Keratinocyte (primary cell): ENCODE measurements at regions not wholly inside any gene's neighbourhood (a gene's known extent, or its start where the extent isn't known, plus 50 kb on each side); places are given as distances from the start of the nearest gene placed in this dataset.

Experiments used
- DNase-seq: peaks from one replicate; pipeline ENCODE4 v3.0.0-alpha.2; 2011; ENCODE audit warnings: low read depth, missing footprints, low spot score
- FAIRE-seq: peaks from 2 replicates; lab custom pipeline; 2011; peaks lifted over from hg19 to GRCh38; lab: Jason Lieb, UNC
- H2AFZ ChIP-seq: 2 replicates; pipeline ENCODE4 v1.6.0; 2012; ENCODE audit warnings: low read length, control low read depth, inconsistent platforms; ENCODE audit not compliant: control insufficient read depth
- H3K27ac ChIP-seq: 2 replicates; pipeline ENCODE4 v1.5.1; 2011; ENCODE audit warnings: low read length; ENCODE audit not compliant: control insufficient read depth, insufficient read depth
- H3K27me3 ChIP-seq: 3 replicates; pipeline ENCODE4 v1.6.0; 2011; ENCODE audit warnings: low read length; ENCODE audit not compliant: control insufficient read depth, insufficient read depth; ENCODE audit errors: extremely low read depth
- H3K36me3 ChIP-seq, 2 experiments: 2 replicates in 1 of 2; 3 replicates in 1 of 2; pipeline ENCODE4 v1.5.1; 2011; ENCODE audit warnings: low read length in 2 of 2, mild to moderate bottlenecking in 1 of 2; ENCODE audit not compliant: control insufficient read depth in 2 of 2, insufficient read depth in 2 of 2; ENCODE audit errors: extremely low read depth in 1 of 2
- H3K4me1 ChIP-seq: 3 replicates; pipeline ENCODE4 v1.5.1; 2011; ENCODE audit warnings: low read length; ENCODE audit not compliant: control insufficient read depth, insufficient read depth; ENCODE audit errors: extremely low read depth
- H3K4me2 ChIP-seq: 3 replicates; pipeline ENCODE4 v1.6.0; 2011; ENCODE audit warnings: low read depth, low read length; ENCODE audit not compliant: control insufficient read depth, insufficient read depth; ENCODE audit errors: extremely low read depth
- H3K4me3 ChIP-seq, 3 experiments: fragments of 200-600 bp in 1 of 3; sonication (generic) in 1 of 3; 2 replicates in 2 of 3; 3 replicates in 1 of 3; pipeline ENCODE4 v1.5.1; 2011 to 2016; ENCODE audit warnings: low read length in 3 of 3, mild to moderate bottlenecking in 3 of 3, control low read depth in 2 of 3, inconsistent platforms in 1 of 3, low read depth in 1 of 3, mixed read lengths in 1 of 3, mixed run types in 1 of 3, moderate library complexity in 1 of 3; ENCODE audit not compliant: control insufficient read depth in 2 of 3, insufficient read depth in 2 of 3; ENCODE audit errors: extremely low read depth in 1 of 3
- H3K79me2 ChIP-seq: 2 replicates; pipeline ENCODE4 v1.6.0; 2012; ENCODE audit warnings: low read length; ENCODE audit not compliant: control insufficient read depth, insufficient read depth
- H3K9ac ChIP-seq: 3 replicates; pipeline ENCODE4 v1.6.0; 2011; ENCODE audit warnings: low read length; ENCODE audit not compliant: control insufficient read depth, insufficient read depth; ENCODE audit errors: extremely low read depth
- H3K9me1 ChIP-seq: 3 replicates; pipeline ENCODE4 v1.6.0; 2011; ENCODE audit warnings: low read length; ENCODE audit not compliant: control insufficient read depth, insufficient read depth; ENCODE audit errors: extremely low read depth
- H3K9me3 ChIP-seq: 2 replicates; pipeline ENCODE4 v1.5.1; 2012; ENCODE audit warnings: low read depth, low read length; ENCODE audit not compliant: control insufficient read depth
- H4K20me1 ChIP-seq: 3 replicates; pipeline ENCODE4 v1.6.0; 2011; ENCODE audit warnings: low read length; ENCODE audit not compliant: control insufficient read depth, insufficient read depth; ENCODE audit errors: extremely low read depth
- EZH2 ChIP-seq: IDR thresholded peaks from one replicate; pipeline ENCODE4 v1.6.1; 2012; ENCODE audit warnings: inconsistent platforms, mild to moderate bottlenecking, low read length, moderate library complexity
- dilution Hi-C: fragments of 300-500 bp; cut with MboI; formaldehyde crosslinking; loops from one replicate; pipeline ENCODE4 v1.7.0; 2020; ENCODE audit warnings: low sequenced_read_pairs; ENCODE audit not compliant: extremely low pct_ligation_motif_present
- TF ChIP-seq, protein P1 (sequence below), 3 experiments: IDR thresholded peaks in 1 of 3; conservative IDR thresholded peaks in 1 of 3; optimal IDR thresholded peaks in 1 of 3; 2 replicates in 2 of 3; 3 replicates in 1 of 3; pipeline versions ENCODE3 to v1.5.1; 2011; ENCODE audit warnings: low read length in 3 of 3, mild to moderate bottlenecking in 3 of 3, moderate library complexity in 2 of 3, control low read depth in 1 of 3, inconsistent platforms in 1 of 3; ENCODE audit not compliant: insufficient read depth in 2 of 3; ENCODE audit errors: extremely low read depth in 1 of 3

DNA sequence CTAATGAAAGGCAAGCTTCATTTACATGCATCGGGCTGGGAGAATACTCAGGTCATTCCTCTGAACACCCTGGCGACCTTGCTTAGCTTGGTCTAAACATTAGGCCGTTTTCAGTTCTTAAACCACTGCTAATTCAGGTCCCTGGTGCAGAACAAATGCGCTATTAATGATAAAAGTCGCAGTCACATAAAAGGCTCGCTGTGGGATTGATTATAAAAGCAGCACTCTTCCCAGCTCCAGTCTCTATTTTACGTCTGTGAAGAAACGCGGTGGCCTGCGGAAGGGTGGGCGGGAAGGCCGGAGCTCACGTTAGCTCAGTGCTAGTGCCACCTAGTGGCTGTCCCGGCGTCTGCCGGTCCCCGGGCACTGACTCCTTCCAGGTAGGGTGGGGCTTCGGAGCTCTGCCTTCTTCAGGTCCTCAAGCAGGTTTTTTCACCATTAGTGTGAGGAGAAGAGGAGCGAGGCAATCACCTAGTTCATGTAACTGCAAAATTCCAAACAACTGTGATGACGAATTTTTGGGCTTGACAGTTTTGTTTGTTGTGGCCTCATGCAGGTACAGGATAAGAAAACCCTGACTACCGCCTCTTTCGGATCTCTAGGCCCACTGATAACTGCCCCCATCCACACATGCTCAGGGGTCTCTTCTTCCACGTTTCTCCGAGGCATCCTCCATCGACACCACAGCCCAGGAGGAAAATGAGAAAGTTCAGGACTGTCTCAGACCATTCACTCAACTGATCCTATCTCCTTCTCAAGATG lies 66.5 kb upstream of the CLMP start:
- H3K4me1 ChIP-seq = peaks cover 5% of the 10 kb centered on the region
- H3K9me3 ChIP-seq = no peaks in the 10 kb centered on the region
- no peak overlapping the region for H3K4me3 ChIP-seq
- TF ChIP-seq, protein P1, sequence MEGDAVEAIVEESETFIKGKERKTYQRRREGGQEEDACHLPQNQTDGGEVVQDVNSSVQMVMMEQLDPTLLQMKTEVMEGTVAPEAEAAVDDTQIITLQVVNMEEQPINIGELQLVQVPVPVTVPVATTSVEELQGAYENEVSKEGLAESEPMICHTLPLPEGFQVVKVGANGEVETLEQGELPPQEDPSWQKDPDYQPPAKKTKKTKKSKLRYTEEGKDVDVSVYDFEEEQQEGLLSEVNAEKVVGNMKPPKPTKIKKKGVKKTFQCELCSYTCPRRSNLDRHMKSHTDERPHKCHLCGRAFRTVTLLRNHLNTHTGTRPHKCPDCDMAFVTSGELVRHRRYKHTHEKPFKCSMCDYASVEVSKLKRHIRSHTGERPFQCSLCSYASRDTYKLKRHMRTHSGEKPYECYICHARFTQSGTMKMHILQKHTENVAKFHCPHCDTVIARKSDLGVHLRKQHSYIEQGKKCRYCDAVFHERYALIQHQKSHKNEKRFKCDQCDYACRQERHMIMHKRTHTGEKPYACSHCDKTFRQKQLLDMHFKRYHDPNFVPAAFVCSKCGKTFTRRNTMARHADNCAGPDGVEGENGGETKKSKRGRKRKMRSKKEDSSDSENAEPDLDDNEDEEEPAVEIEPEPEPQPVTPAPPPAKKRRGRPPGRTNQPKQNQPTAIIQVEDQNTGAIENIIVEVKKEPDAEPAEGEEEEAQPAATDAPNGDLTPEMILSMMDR (optimal IDR thresholded peaks at IDR 0.05 in 1 of 3, IDR thresholded peaks at IDR 0.05 in 1 of 3, conservative IDR thresholded peaks at IDR 0.05 in 1 of 3; ENCODE audit: extremely low read depth in 1 of 3, insufficient read depth in 2 of 3, low read length in 3 of 3) = peak; percentile 93 to 95 (median 95)
- TF ChIP-seq EZH2 = no peak
- H4K20me1 ChIP-seq = no peaks in the 10 kb centered on the region
- H3K4me2 ChIP-seq = peak overlapping the region; percentile 46
- no peaks in the 10 kb centered on the region for H3K36me3 ChIP-seq
- no peak overlapping the region for H3K27ac ChIP-seq
- H2AFZ ChIP-seq = peak overlapping the region; percentile 84
- dilution Hi-C loops = loop anchor here (25.0 kb wide), 1 partner anchor 149 kb away; no protein-coding TSS in a partner anchor
- peak; percentile 25 for DNase-seq
- FAIRE-seq = peak; percentile 60
- no peak overlapping the region for H3K9ac ChIP-seq
- H3K27me3 ChIP-seq = peaks cover 14% of the 10 kb centered on the region
- no peaks in the 10 kb centered on the region for H3K79me2 ChIP-seq
- no peaks in the 10 kb centered on the region for H3K9me1 ChIP-seq

DNA sequence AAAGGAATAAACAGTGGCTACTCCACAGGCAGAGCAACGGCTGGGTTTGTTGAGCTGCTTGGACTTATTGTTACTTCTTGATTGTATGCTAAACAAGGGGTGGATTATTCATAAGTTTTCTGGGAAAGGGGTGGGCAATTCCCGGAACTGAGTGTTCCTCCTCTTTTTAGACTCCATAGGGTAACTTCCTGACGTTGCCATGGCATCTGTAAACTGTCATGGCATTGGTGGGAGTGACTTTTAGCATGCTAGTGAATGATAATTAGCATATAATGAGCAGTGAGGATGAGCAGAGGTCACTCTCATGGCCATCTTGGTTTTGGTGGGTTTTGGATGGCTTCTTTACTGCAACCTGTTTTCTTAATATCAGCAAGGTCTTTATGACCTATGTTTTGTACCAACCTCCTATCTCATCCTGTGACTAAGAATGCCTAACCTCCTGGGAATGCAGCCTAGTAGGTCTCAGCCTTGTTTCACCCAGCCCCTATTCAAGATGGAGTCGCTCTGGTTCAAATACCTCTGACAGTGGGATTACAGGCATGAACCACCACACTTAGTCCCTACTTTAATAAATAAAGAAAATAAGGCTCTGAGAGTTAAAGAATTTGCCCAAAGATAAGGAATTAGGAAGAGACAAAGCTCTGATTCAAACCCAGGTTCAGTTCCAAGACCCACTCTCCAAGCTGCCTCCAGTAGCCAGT lies 65.6 kb upstream of the CLMP start:
- H3K4me2 ChIP-seq = peak overlapping the region; percentile 46
- H3K36me3 ChIP-seq = no peaks in the 10 kb centered on the region
- H3K79me2 ChIP-seq = no peaks in the 10 kb centered on the region
- no peak for DNase-seq
- peaks cover 5% of the 10 kb centered on the region for H3K4me1 ChIP-seq
- TF ChIP-seq EZH2 = no peak
- TF ChIP-seq, protein P1 (optimal IDR thresholded peaks at IDR 0.05 in 1 of 3, IDR thresholded peaks at IDR 0.05 in 1 of 3, conservative IDR thresholded peaks at IDR 0.05 in 1 of 3; ENCODE audit: extremely low read depth in 1 of 3, insufficient read depth in 2 of 3, low read length in 3 of 3) = no peak
- H3K9me1 ChIP-seq = no peaks in the 10 kb centered on the region
- H2AFZ ChIP-seq = peak overlapping the region; percentile 84
- no peak overlapping the region for H3K9ac ChIP-seq
- H3K27ac ChIP-seq = no peak overlapping the region
- no peaks in the 10 kb centered on the region for H3K9me3 ChIP-seq
- H3K4me3 ChIP-seq = no peak overlapping the region
- no peak for FAIRE-seq
- peaks cover 14% of the 10 kb centered on the region for H3K27me3 ChIP-seq
- dilution Hi-C loops = loop anchor here (25.0 kb wide), 1 partner anchor 148 kb away; no protein-coding TSS in a partner anchor
- H4K20me1 ChIP-seq = no peaks in the 10 kb centered on the region
